Ishikawa (cell line): ENCODE measurements at regions not wholly inside any gene's neighbourhood (a gene's known extent, or its start where the extent isn't known, plus 50 kb on each side); places are given as distances from the start of the nearest gene placed in this dataset.

Source experiments
- CEBPB ChIP-seq: IDR thresholded peaks from 2 replicates; pipeline ENCODE4 v1.6.1; 2012
- CREB1 ChIP-seq: IDR thresholded peaks from 2 replicates; pipeline ENCODE4 v1.6.1; 2012; ENCODE audit warnings: low read depth
- EGR1 ChIP-seq: IDR thresholded peaks from 2 replicates; pipeline ENCODE4 v1.6.1; 2012
- EP300 ChIP-seq: IDR thresholded peaks from 2 replicates; pipeline ENCODE4 v1.6.1; 2012; ENCODE audit warnings: borderline replicate concordance
- FOXM1 ChIP-seq: IDR thresholded peaks from 2 replicates; pipeline ENCODE4 v1.6.1; 2012; ENCODE audit warnings: low read depth, borderline replicate concordance
- MAX ChIP-seq: IDR thresholded peaks from 2 replicates; pipeline ENCODE4 v1.6.1; 2012
- NFIC ChIP-seq: IDR thresholded peaks from 2 replicates; pipeline ENCODE4 v1.6.1; 2012
- RAD21 ChIP-seq: IDR thresholded peaks from 2 replicates; pipeline ENCODE4 v1.6.1; 2012; ENCODE audit warnings: low read depth
- REST ChIP-seq: IDR thresholded peaks from 2 replicates; pipeline ENCODE4 v1.6.1; 2012; ENCODE audit warnings: low read depth, mild to moderate bottlenecking
- TAF1 ChIP-seq: IDR thresholded peaks from 2 replicates; pipeline ENCODE4 v1.6.1; 2012; ENCODE audit warnings: low read depth, mild to moderate bottlenecking
- TCF12 ChIP-seq: IDR thresholded peaks from 2 replicates; pipeline ENCODE4 v1.6.1; 2012; ENCODE audit warnings: low read depth
- TEAD4 ChIP-seq: IDR thresholded peaks from 2 replicates; pipeline ENCODE4 v1.6.1; 2012
- USF1 ChIP-seq: IDR thresholded peaks from 2 replicates; pipeline ENCODE4 v1.6.1; 2012
- YY1 ChIP-seq: IDR thresholded peaks from 2 replicates; pipeline ENCODE4 v1.6.1; 2012; ENCODE audit warnings: low read depth
- ZBTB7A ChIP-seq: IDR thresholded peaks from 2 replicates; pipeline ENCODE4 v1.6.1; 2012; ENCODE audit warnings: low read depth

GRCh38 chr2:144875290-144875969, 355.5 kb upstream of the ZEB2 start:
- no peak for TF ChIP-seq TCF12
- TF ChIP-seq FOXM1, result no peak
- no peak for TF ChIP-seq TEAD4
- TF ChIP-seq CREB1, result no peak
- TF ChIP-seq YY1, result no peak
- TF ChIP-seq TAF1, result no peak
- no peak for TF ChIP-seq ZBTB7A
- no peak for TF ChIP-seq NFIC
- TF ChIP-seq EGR1, result no peak
- no peak for TF ChIP-seq EP300
- TF ChIP-seq CEBPB, result no peak
- TF ChIP-seq MAX, result no peak
- no peak for TF ChIP-seq REST
- TF ChIP-seq RAD21, result no peak
- no peak for TF ChIP-seq USF1

- TF ChIP-seq FOXM1, result no peak
- no peak for TF ChIP-seq TAF1
- TF ChIP-seq USF1, result no peak
- no peak for TF ChIP-seq NFIC
- TF ChIP-seq EP300, result no peak
- no peak for TF ChIP-seq RAD21
- TF ChIP-seq ZBTB7A, result no peak
- TF ChIP-seq CEBPB, result no peak
- no peak for TF ChIP-seq TCF12
- no peak for TF ChIP-seq CREB1
- no peak for TF ChIP-seq REST
- TF ChIP-seq TEAD4, result no peak
Measured at GRCh38 chr2:144865670-144866069, 345.8 kb upstream of the ZEB2 start.

GRCh38 chr2:144859716-144860115, 339.8 kb upstream of the ZEB2 start:
- TF ChIP-seq USF1 (no peak), YY1 (no peak), TCF12 (no peak), TEAD4 (no peak), MAX (no peak), CREB1 (no peak), EGR1 (no peak), FOXM1 (no peak)

GRCh38 chr2:144858211-144858610, 338.3 kb upstream of the ZEB2 start:
- no peak for TF ChIP-seq CREB1
- no peak for TF ChIP-seq ZBTB7A
- no peak for TF ChIP-seq YY1
- no peak for TF ChIP-seq TEAD4
- TF ChIP-seq NFIC, result no peak
- no peak for TF ChIP-seq TAF1
- TF ChIP-seq TCF12, result no peak
- no peak for TF ChIP-seq FOXM1
- TF ChIP-seq USF1, result no peak
- no peak for TF ChIP-seq MAX
- no peak for TF ChIP-seq REST
- TF ChIP-seq CEBPB, result no peak
- no peak for TF ChIP-seq RAD21
- no peak for TF ChIP-seq EP300
